CD14-positive monocyte (primary cell): ENCODE measurements at regions not wholly inside any gene's neighbourhood (a gene's known extent, or its start where the extent isn't known, plus 50 kb on each side); places are given as distances from the start of the nearest gene placed in this dataset.

Experiments
- DNase-seq, 3 donors: peaks; one replicate each; pipeline ENCODE4 v3.0.0-alpha.2; 2011 to 2022
- H2AFZ ChIP-seq: 2 replicates; pipeline ENCODE4 v1.6.0; 2012; ENCODE audit warnings: mild to moderate bottlenecking, low read depth, low read length, inconsistent platforms; ENCODE audit not compliant: insufficient read depth, poor library complexity, severe bottlenecking
- H3K27ac ChIP-seq, 2 donors: 1 replicate in 1 of 2; 2 replicates in 1 of 2; pipeline ENCODE4 v1.5.1; 2012 to 2013; ENCODE audit warnings: low read length in 2 of 2, control low read depth in 1 of 2, inconsistent platforms in 1 of 2, low read depth in 1 of 2, mild to moderate bottlenecking in 1 of 2
- H3K27me3 ChIP-seq, 2 donors: one replicate each; pipeline versions ENCODE4 v1.6.0 to v1.6.1; 2011 to 2013; ENCODE audit warnings: low read length in 2 of 2; ENCODE audit not compliant: control insufficient read depth in 2 of 2, insufficient read depth in 2 of 2
- H3K36me3 ChIP-seq, 2 donors: replicated peaks in 1 of 2; 1 replicate in 1 of 2; 2 replicates in 1 of 2; pipeline versions ENCODE4 v1.5.1 to v1.6.1; 2012 to 2013; ENCODE audit warnings: low read length in 2 of 2, control low read depth in 1 of 2, inconsistent platforms in 1 of 2, mild to moderate bottlenecking in 1 of 2; ENCODE audit not compliant: insufficient read depth in 2 of 2, control insufficient read depth in 1 of 2
- H3K4me1 ChIP-seq, 2 donors: 1 replicate in 1 of 2; 2 replicates in 1 of 2; pipeline versions ENCODE4 v1.5.1 to v1.6.1; 2012 to 2013; ENCODE audit warnings: low read length in 2 of 2, control low read depth in 1 of 2, inconsistent platforms in 1 of 2, mild to moderate bottlenecking in 1 of 2, moderate library complexity in 1 of 2; ENCODE audit not compliant: insufficient read depth in 2 of 2, control insufficient read depth in 1 of 2
- H3K4me2 ChIP-seq: replicated peaks from 2 replicates; pipeline ENCODE3; 2012; ENCODE audit warnings: low read length, moderate library complexity, mild to moderate bottlenecking; ENCODE audit not compliant: poor library complexity, severe bottlenecking; ENCODE audit errors: extremely low read depth
- H3K4me3 ChIP-seq, 3 experiments: fragments of 200-600 bp in 1 of 3; sonication (generic) in 1 of 3; replicated peaks in 1 of 3; 1 replicate in 2 of 3; 2 replicates in 1 of 3; pipeline ENCODE4 v1.5.1; 2011 to 2013; ENCODE audit warnings: low read length in 3 of 3, mild to moderate bottlenecking in 3 of 3, control low read depth in 2 of 3, low read depth in 2 of 3, inconsistent platforms in 1 of 3, moderate library complexity in 1 of 3
- H3K79me2 ChIP-seq: 2 replicates; pipeline ENCODE4 v1.6.0; 2012; ENCODE audit warnings: mild to moderate bottlenecking, control low read depth, inconsistent platforms, low read length, moderate library complexity; ENCODE audit not compliant: insufficient read depth
- H3K9ac ChIP-seq: 2 replicates; pipeline ENCODE4 v1.6.0; 2017; ENCODE audit warnings: low read length, mild to moderate bottlenecking; ENCODE audit not compliant: insufficient read depth, poor library complexity, severe bottlenecking
- H3K9me3 ChIP-seq, 2 donors: replicated peaks in 1 of 2; 1 replicate in 1 of 2; 2 replicates in 1 of 2; pipeline versions ENCODE4 v1.5.1 to v1.6.1; 2012 to 2013; ENCODE audit warnings: low read length in 2 of 2, control low read depth in 1 of 2; ENCODE audit not compliant: control insufficient read depth in 1 of 2, insufficient read depth in 1 of 2
- H4K20me1 ChIP-seq: 2 replicates; pipeline ENCODE4 v1.6.0; 2012; ENCODE audit warnings: mild to moderate bottlenecking, low read length, control low read depth, moderate library complexity; ENCODE audit not compliant: insufficient read depth
- H3K27ac Mint-ChIP-seq, 7 donors: one replicate each; pipeline ENCODE4 v1.8.0; 2020; ENCODE audit warnings: mild to moderate bottlenecking in 7 of 7, mixed read lengths in 7 of 7, moderate library complexity in 6 of 7, inconsistent platforms in 2 of 7
- H3K27me3 Mint-ChIP-seq, 3 donors: one replicate each; pipeline ENCODE4 v1.8.0; 2021 to 2022; ENCODE audit warnings: low read depth in 3 of 3, mild to moderate bottlenecking in 3 of 3, mixed read lengths in 3 of 3, moderate library complexity in 3 of 3, inconsistent platforms in 1 of 3
- H3K36me3 Mint-ChIP-seq, 2 donors: one replicate each; pipeline ENCODE4 v1.8.0; 2020; ENCODE audit warnings: mixed read lengths in 2 of 2, inconsistent platforms in 1 of 2, mild to moderate bottlenecking in 1 of 2
- H3K4me1 Mint-ChIP-seq: one replicate; pipeline ENCODE4 v1.8.0; 2020; ENCODE audit warnings: mild to moderate bottlenecking, mixed read lengths
- H3K4me3 Mint-ChIP-seq, 2 donors: one replicate each; pipeline ENCODE4 v1.8.0; 2020; ENCODE audit warnings: mild to moderate bottlenecking in 2 of 2, mixed read lengths in 2 of 2, moderate library complexity in 1 of 2
- H3K9me3 Mint-ChIP-seq, 7 donors: one replicate each; pipeline ENCODE4 v1.8.0; 2020 to 2022; ENCODE audit warnings: mixed read lengths in 7 of 7, mild to moderate bottlenecking in 6 of 7, moderate library complexity in 6 of 7, inconsistent platforms in 2 of 7
- WGBS: methylation state at CpG from one replicate; pipeline ENCODE4 v1.1.5; 2013; ENCODE audit warnings: missing lambda C conversion rate; ENCODE audit not compliant: insufficient coverage; 5-methylcytosine and 5-hydroxymethylcytosine counted together
- intact Hi-C, 2 donors: fragments of 100-400 bp; cut with micrococcal nuclease; formaldehyde crosslinking; loops; one replicate each; pipeline versions ENCODE4 v1.15.0 to v1.15.1; 2023
- TF ChIP-seq, protein P1 (sequence below): fragments of 200-600 bp; IDR thresholded peaks from one replicate; pipeline ENCODE4 v1.8.0; 2022; ENCODE audit warnings: antibody characterized with exemption, mild to moderate bottlenecking

DNA sequence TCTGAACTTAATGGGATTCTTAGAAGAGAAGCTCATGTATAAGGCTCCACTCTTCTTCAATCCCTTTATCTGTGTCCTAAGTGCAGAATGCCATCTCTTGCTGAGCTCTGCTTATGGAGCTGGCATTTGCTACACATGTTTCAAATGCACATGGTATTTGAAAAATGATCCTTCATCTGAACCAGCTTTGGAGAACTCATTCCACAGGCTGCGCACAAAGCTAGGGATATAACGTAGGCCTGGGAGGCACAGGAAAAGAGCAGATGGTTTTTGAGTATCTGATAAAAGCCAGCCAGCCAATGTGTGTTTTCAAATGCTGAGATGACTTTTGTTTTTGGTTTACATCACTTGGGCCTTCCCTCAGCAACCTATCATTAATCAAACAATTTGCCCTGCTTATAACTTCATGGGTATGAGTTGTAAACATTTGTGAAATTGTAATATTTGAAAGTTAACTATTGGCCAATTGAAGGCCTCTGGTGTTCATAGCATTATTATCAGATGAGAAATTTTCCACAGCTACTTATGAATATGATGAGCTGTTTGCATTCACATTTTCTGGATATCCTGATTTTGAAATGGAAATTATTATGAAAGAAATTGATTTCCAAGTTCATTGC lies 729.0 kb downstream of the FGF9 start:
- Histone ChIP-seq H3K27ac (no peak overlapping the region), H3K79me2 (no peaks in the 10 kb centered on the region), H3K36me3 (no peaks in the 10 kb centered on the region), H3K9me3 (peaks cover 4 to 6% of the 10 kb centered on the region in 2 donors), H3K4me1 (no peaks in the 10 kb centered on the region), H2AFZ (no peak overlapping the region), H3K4me2 (no peak overlapping the region), H3K4me3 (no peak overlapping the region), H4K20me1 (no peaks in the 10 kb centered on the region), H3K27me3 (no peaks in the 10 kb centered on the region), H3K9ac (no peak overlapping the region)
- H3K4me1 Mint-ChIP-seq = no peaks in the 10 kb centered on the region
- no peak for DNase-seq
- H3K27ac Mint-ChIP-seq = no peak overlapping the region
- intact Hi-C loops = no loop called here
- 83% methylated on average over 2 of the region's 2 CpGs for WGBS
- no peak overlapping the region for H3K4me3 Mint-ChIP-seq
- peaks cover 0 to 19% (median 8%) of the 10 kb centered on the region in 7 donors for H3K9me3 Mint-ChIP-seq
- no peaks in the 10 kb centered on the region for H3K27me3 Mint-ChIP-seq
- no peaks in the 10 kb centered on the region for H3K36me3 Mint-ChIP-seq
- TF ChIP-seq, protein P1, sequence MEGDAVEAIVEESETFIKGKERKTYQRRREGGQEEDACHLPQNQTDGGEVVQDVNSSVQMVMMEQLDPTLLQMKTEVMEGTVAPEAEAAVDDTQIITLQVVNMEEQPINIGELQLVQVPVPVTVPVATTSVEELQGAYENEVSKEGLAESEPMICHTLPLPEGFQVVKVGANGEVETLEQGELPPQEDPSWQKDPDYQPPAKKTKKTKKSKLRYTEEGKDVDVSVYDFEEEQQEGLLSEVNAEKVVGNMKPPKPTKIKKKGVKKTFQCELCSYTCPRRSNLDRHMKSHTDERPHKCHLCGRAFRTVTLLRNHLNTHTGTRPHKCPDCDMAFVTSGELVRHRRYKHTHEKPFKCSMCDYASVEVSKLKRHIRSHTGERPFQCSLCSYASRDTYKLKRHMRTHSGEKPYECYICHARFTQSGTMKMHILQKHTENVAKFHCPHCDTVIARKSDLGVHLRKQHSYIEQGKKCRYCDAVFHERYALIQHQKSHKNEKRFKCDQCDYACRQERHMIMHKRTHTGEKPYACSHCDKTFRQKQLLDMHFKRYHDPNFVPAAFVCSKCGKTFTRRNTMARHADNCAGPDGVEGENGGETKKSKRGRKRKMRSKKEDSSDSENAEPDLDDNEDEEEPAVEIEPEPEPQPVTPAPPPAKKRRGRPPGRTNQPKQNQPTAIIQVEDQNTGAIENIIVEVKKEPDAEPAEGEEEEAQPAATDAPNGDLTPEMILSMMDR = no peak

- no peaks in the 10 kb centered on the region for H3K4me1 ChIP-seq
- no peak overlapping the region for H3K27ac ChIP-seq
- H3K79me2 ChIP-seq = no peaks in the 10 kb centered on the region
- H3K9me3 Mint-ChIP-seq = peaks cover 0 to 17% (median 6%) of the 10 kb centered on the region in 7 donors
- no peaks in the 10 kb centered on the region for H3K27me3 Mint-ChIP-seq
- no peaks in the 10 kb centered on the region for H3K36me3 ChIP-seq
- H3K27ac Mint-ChIP-seq = no peak overlapping the region
- no peaks in the 10 kb centered on the region for H3K36me3 Mint-ChIP-seq
- H3K4me1 Mint-ChIP-seq = no peaks in the 10 kb centered on the region
- intact Hi-C loops = no loop called here
- peaks cover 4 to 6% of the 10 kb centered on the region in 2 donors for H3K9me3 ChIP-seq
- WGBS = 90% methylated on average over 2 of the region's 4 CpGs
- H3K4me3 Mint-ChIP-seq = no peak overlapping the region
- no peak overlapping the region for H3K9ac ChIP-seq
- no peak overlapping the region for H3K4me3 ChIP-seq
- TF ChIP-seq, protein P1 = no peak
- H2AFZ ChIP-seq = no peak overlapping the region
- no peak overlapping the region for H3K4me2 ChIP-seq
- no peaks in the 10 kb centered on the region for H3K27me3 ChIP-seq
- no peak for DNase-seq
- no peaks in the 10 kb centered on the region for H4K20me1 ChIP-seq
Measured at GRCh38 chr13:22402682-22403081, 731.8 kb downstream of the FGF9 start.
